IMR-90 (cell line): ENCODE measurements at regions not wholly inside any gene's neighbourhood (a gene's known extent, or its start where the extent isn't known, plus 50 kb on each side); places are given as distances from the start of the nearest gene placed in this dataset.
A peak's percentile ranks its signal among the peaks of the same experiment; 100 is the strongest.

Source experiments
- ATAC-seq: fragments of 200-7000 bp; cut with Tn5 transposase; 2 replicates; pipeline ENCODE4 v1.9.1; 2020; ENCODE audit warnings: low read depth, mild to moderate bottlenecking, moderate library complexity
- BruUV-seq: library from RNA; stranded (reverse); fragments of 400-500 nt; replicated peaks from 2 replicates; lab custom pipeline; 2021; lab: Mats Ljungman, UMichigan
- CTCF ChIA-PET: fragments of 300-600 bp; formaldehyde crosslinking; extraction: SDS; loops from one replicate; lab custom pipeline; 2021; ENCODE audit warnings: antibody characterized with exemption; lab: Yijun Ruan, JAX
- POLR2A ChIA-PET: fragments of 300-600 bp; sonication (Branson Sonifier 250); formaldehyde crosslinking; loops from one replicate; lab custom pipeline; 2022; ENCODE audit warnings: antibody characterized with exemption; ENCODE audit not compliant: unreplicated experiment; lab: Charles Lee
- DNase-seq: peaks from one replicate; pipeline ENCODE4 v3.0.0; 2013
- H2AFZ ChIP-seq: replicated peaks from 2 replicates; pipeline ENCODE3; 2013; ENCODE audit warnings: low read length, mild to moderate bottlenecking; ENCODE audit not compliant: poor library complexity
- H2AK5ac ChIP-seq: 2 replicates; pipeline ENCODE4 v1.6.1; 2013; ENCODE audit warnings: low read depth, low read length, inconsistent platforms
- H2AK9ac ChIP-seq: replicated peaks from 2 replicates; pipeline ENCODE3; 2013; ENCODE audit warnings: mild to moderate bottlenecking, low read depth, low read length, moderate library complexity; ENCODE audit not compliant: poor library complexity
- H2BK120ac ChIP-seq: 2 replicates; pipeline ENCODE4 v1.6.1; 2013; ENCODE audit warnings: low read depth, low read length, inconsistent platforms
- H2BK15ac ChIP-seq: 3 replicates; pipeline ENCODE4 v1.6.1; 2013; ENCODE audit warnings: low read depth, low read length, inconsistent platforms
- H2BK20ac ChIP-seq: 2 replicates; pipeline ENCODE4 v1.6.1; 2013; ENCODE audit warnings: low read depth, mild to moderate bottlenecking, inconsistent platforms, low read length, moderate library complexity
- H2BK5ac ChIP-seq: 2 replicates; pipeline ENCODE4 v1.6.1; 2013; ENCODE audit warnings: mild to moderate bottlenecking, low read depth, low read length, inconsistent platforms; ENCODE audit not compliant: poor library complexity, severe bottlenecking
- H3K14ac ChIP-seq: replicated peaks from 2 replicates; pipeline ENCODE4 v1.6.1; 2013; ENCODE audit warnings: low read depth, low read length, inconsistent platforms
- H3K18ac ChIP-seq: 2 replicates; pipeline ENCODE4 v1.6.1; 2013; ENCODE audit warnings: low read depth, low read length, control low read depth
- H3K23ac ChIP-seq: 2 replicates; pipeline ENCODE4 v1.6.1; 2013; ENCODE audit warnings: low read depth, low read length, inconsistent platforms
- H3K27ac ChIP-seq: 2 replicates; pipeline ENCODE4 v1.5.1; 2013; ENCODE audit warnings: mild to moderate bottlenecking, control low read depth, low read length; ENCODE audit not compliant: insufficient read depth
- H3K27me3 ChIP-seq: 2 replicates; pipeline ENCODE4 v1.6.1; 2013; ENCODE audit warnings: low read length; ENCODE audit not compliant: control insufficient read depth, insufficient read depth
- H3K36me3 ChIP-seq: 2 replicates; pipeline ENCODE4 v1.6.1; 2013; ENCODE audit warnings: low read length, mixed read lengths; ENCODE audit not compliant: control insufficient read depth, insufficient read depth
- H3K4ac ChIP-seq: 2 replicates; pipeline ENCODE4 v1.6.1; 2013; ENCODE audit warnings: low read depth, low read length, inconsistent platforms
- H3K4me1 ChIP-seq: 2 replicates; pipeline ENCODE4 v1.6.1; 2013; ENCODE audit warnings: low read length, mixed read lengths; ENCODE audit not compliant: control insufficient read depth, insufficient read depth
- H3K4me2 ChIP-seq: 2 replicates; pipeline ENCODE4 v1.6.1; 2013; ENCODE audit warnings: low read depth, mild to moderate bottlenecking, control low read depth, low read length, moderate library complexity
- H3K4me3 ChIP-seq: 2 replicates; pipeline ENCODE4 v1.5.1; 2013; ENCODE audit warnings: low read depth, mild to moderate bottlenecking, control low read depth, low read length, moderate library complexity; ENCODE audit not compliant: insufficient read depth
- H3K56ac ChIP-seq: 2 replicates; pipeline ENCODE4 v1.6.1; 2013; ENCODE audit warnings: low read length, inconsistent platforms; ENCODE audit not compliant: insufficient read depth; ENCODE audit errors: extremely low read depth
- H3K79me1 ChIP-seq, 2 experiments: 2 replicates each; pipeline ENCODE4 v1.6.1; 2013; ENCODE audit warnings: low read length in 2 of 2, inconsistent platforms in 1 of 2, low read depth in 1 of 2
- H3K9ac ChIP-seq: 2 replicates; pipeline ENCODE4 v1.6.1; 2013; ENCODE audit warnings: low read depth, low read length, control low read depth
- H3K9me1 ChIP-seq: 2 replicates; pipeline ENCODE4 v1.6.1; 2013; ENCODE audit warnings: low read length, inconsistent platforms; ENCODE audit not compliant: insufficient read depth
- H3K9me3 ChIP-seq: 2 replicates; pipeline ENCODE4 v1.6.1; 2013; ENCODE audit warnings: low read length; ENCODE audit not compliant: control insufficient read depth, insufficient read depth
- H4K20me1 ChIP-seq: 2 replicates; pipeline ENCODE4 v1.6.1; 2013; ENCODE audit warnings: low read length, inconsistent platforms; ENCODE audit not compliant: insufficient read depth
- H4K5ac ChIP-seq: 2 replicates; pipeline ENCODE4 v1.6.1; 2013; ENCODE audit warnings: mild to moderate bottlenecking, low read depth, low read length, control low read depth
- H4K8ac ChIP-seq, 2 experiments: 2 replicates each; pipeline ENCODE4 v1.6.1; 2013; ENCODE audit warnings: low read depth in 2 of 2, low read length in 2 of 2, control low read depth in 1 of 2, inconsistent platforms in 1 of 2
- H4K91ac ChIP-seq: 2 replicates; pipeline ENCODE4 v1.6.1; 2013; ENCODE audit warnings: low read depth, low read length, inconsistent platforms; ENCODE audit not compliant: insufficient read depth
- BHLHE40 ChIP-seq: fragments of 150-350 bp; IDR thresholded peaks from 2 replicates; pipeline ENCODE4 v1.6.1; 2016; ENCODE audit warnings: mild to moderate bottlenecking, low read depth, low read length
- CEBPB ChIP-seq: IDR thresholded peaks from 2 replicates; pipeline ENCODE4 v1.6.1; 2012; ENCODE audit warnings: low read depth, low read length, improper control_type of control experiment
- CHD1 ChIP-seq: IDR thresholded peaks from 2 replicates; pipeline ENCODE4 v1.6.1; 2012; ENCODE audit warnings: low read depth, low read length, improper control_type of control experiment
- MAFK ChIP-seq: IDR thresholded peaks from 2 replicates; pipeline ENCODE4 v1.6.1; 2012; ENCODE audit warnings: low read depth, low read length, improper control_type of control experiment
- MAZ ChIP-seq: IDR thresholded peaks from 2 replicates; pipeline ENCODE4 v1.6.1; 2012; ENCODE audit warnings: low read depth, mild to moderate bottlenecking, low read length, improper control_type of control experiment, moderate library complexity, borderline replicate concordance
- MXI1 ChIP-seq: IDR thresholded peaks from 2 replicates; pipeline ENCODE4 v1.6.1; 2012; ENCODE audit warnings: low read depth, mild to moderate bottlenecking, low read length, moderate library complexity, borderline replicate concordance
- NFE2L2 ChIP-seq: fragments of 150-350 bp; IDR thresholded peaks from 2 replicates; pipeline ENCODE4 v1.6.1; 2016; ENCODE audit warnings: low read depth, mild to moderate bottlenecking, low read length
- POLR2A ChIP-seq: IDR thresholded peaks from 2 replicates; pipeline ENCODE4 v1.6.1; 2012; ENCODE audit warnings: mild to moderate bottlenecking, low read depth, low read length
- RFX5 ChIP-seq: IDR thresholded peaks from 2 replicates; pipeline ENCODE4 v1.8.0; 2012; ENCODE audit warnings: low read depth, mild to moderate bottlenecking, low read length, moderate library complexity
- WGBS, 2 experiments: methylation state at CpG; one replicate each; pipeline versions ENCODE4 v1.1.5 to v1.1.7; 2013; ENCODE audit warnings: missing lambda C conversion rate in 2 of 2; ENCODE audit not compliant: insufficient read length in 1 of 2; ENCODE audit errors: extremely low coverage in 2 of 2; 5-methylcytosine and 5-hydroxymethylcytosine counted together
- dilution Hi-C: fragments of 300-500 bp; cut with HindIII; formaldehyde crosslinking; loops from one replicate; pipeline ENCODE4 v1.14.3; 2018; ENCODE audit warnings: low sequenced_read_pairs; ENCODE audit not compliant: unreplicated experiment
- in situ Hi-C: fragments of 300-500 bp; cut with MboI; formaldehyde crosslinking; loops from 3 replicates; pipeline ENCODE4 v1.14.3; 2019; ENCODE audit warnings: low sequenced_read_pairs, inconsistent platforms, mixed read lengths
- intact Hi-C: fragments of 100-400 bp; cut with micrococcal nuclease; formaldehyde crosslinking; loops from 2 replicates; pipeline ENCODE4 v1.10.0; 2022
- TF ChIP-seq, protein P1 (sequence below): conservative IDR thresholded peaks from 2 replicates; pipeline ENCODE4 v1.5.1; 2012; ENCODE audit warnings: mild to moderate bottlenecking, low read depth, low read length, improper control_type of control experiment

DNA sequence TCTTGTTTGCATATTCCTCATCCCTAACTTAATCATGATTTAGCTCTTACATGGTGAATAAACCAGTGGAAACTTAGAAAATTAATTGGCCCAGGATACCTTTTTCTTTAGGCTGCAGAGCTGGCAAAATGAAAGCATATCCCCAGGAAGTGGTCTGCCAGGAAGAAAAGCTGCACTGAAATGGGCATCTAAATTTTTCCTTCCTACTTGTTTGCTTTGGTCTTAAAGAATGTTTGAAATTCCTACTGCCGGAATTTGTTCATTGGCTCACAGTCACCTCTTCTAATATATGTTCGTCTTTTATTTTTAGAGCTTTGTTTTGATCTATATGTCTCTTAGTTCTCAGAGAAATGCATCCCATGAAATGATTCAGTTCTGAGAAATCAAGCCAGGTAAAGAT is 113.2 kb upstream of the ELL2 start:
- peaks cover under 1 to 5% of the 10 kb centered on the region in 2 experiments for H3K79me1 ChIP-seq
- ATAC-seq = no peak
- no peaks in the 10 kb centered on the region for H3K27me3 ChIP-seq
- peaks cover 6% of the 10 kb centered on the region; the same call in 1 of the 2 replicates for H3K9me1 ChIP-seq
- no peak overlapping the region for H3K27ac ChIP-seq
- H2AK9ac ChIP-seq = no peak overlapping the region
- peaks cover 13% of the 10 kb centered on the region for H3K4me1 ChIP-seq
- H2AFZ ChIP-seq = no peak overlapping the region
- ChIA-PET POLR2A (no interaction called here), CTCF (interaction anchor here (1.7 kb wide), 1 partner anchor 113 kb away, joined by 3 read pairs; the partner anchor contains the start of gene ELL2)
- H4K8ac ChIP-seq = peak overlapping the region; percentile 40 to 53; a peak in 3 of 4 replicates
- H3K9me3 ChIP-seq = no peaks in the 10 kb centered on the region
- H3K9ac ChIP-seq = no peak overlapping the region
- in situ Hi-C loops (no loop called here), dilution Hi-C loops (no loop called here), intact Hi-C loops (no loop called here)
- H4K5ac ChIP-seq = 0 out of 2 replicates have a peak overlapping the region, but pooled peaks have one; percentile 32
- peak overlapping the region; percentile 77; the same call in 1 of the 2 replicates for H2BK20ac ChIP-seq
- H3K36me3 ChIP-seq = no peaks in the 10 kb centered on the region
- H3K4me3 ChIP-seq = no peak overlapping the region
- TF ChIP-seq BHLHE40 = no peak
- TF ChIP-seq RFX5 = no peak
- no peak for TF ChIP-seq MXI1
- TF ChIP-seq POLR2A = no peak
- TF ChIP-seq MAFK = no peak
- no peak for TF ChIP-seq CHD1
- TF ChIP-seq CEBPB = no peak
- no peak for TF ChIP-seq MAZ
- no peak for TF ChIP-seq NFE2L2
- TF ChIP-seq, protein P1, sequence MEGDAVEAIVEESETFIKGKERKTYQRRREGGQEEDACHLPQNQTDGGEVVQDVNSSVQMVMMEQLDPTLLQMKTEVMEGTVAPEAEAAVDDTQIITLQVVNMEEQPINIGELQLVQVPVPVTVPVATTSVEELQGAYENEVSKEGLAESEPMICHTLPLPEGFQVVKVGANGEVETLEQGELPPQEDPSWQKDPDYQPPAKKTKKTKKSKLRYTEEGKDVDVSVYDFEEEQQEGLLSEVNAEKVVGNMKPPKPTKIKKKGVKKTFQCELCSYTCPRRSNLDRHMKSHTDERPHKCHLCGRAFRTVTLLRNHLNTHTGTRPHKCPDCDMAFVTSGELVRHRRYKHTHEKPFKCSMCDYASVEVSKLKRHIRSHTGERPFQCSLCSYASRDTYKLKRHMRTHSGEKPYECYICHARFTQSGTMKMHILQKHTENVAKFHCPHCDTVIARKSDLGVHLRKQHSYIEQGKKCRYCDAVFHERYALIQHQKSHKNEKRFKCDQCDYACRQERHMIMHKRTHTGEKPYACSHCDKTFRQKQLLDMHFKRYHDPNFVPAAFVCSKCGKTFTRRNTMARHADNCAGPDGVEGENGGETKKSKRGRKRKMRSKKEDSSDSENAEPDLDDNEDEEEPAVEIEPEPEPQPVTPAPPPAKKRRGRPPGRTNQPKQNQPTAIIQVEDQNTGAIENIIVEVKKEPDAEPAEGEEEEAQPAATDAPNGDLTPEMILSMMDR = no peak
- H3K23ac ChIP-seq = no peak overlapping the region
- H2BK120ac ChIP-seq = peak overlapping the region; percentile 79; the same call in 1 of the 2 replicates
- no peak overlapping the region for H3K14ac ChIP-seq
- H2BK5ac ChIP-seq = peak overlapping the region; percentile 71
- peak overlapping the region; percentile 55; the same call in 1 of the 2 replicates for H3K4me2 ChIP-seq
- peak overlapping the region; percentile 57; the same call in 1 of the 2 replicates for H4K91ac ChIP-seq
- no CpG with 5 or more reads among the region's 2 CpGs for WGBS, 2 experiments
- H4K20me1 ChIP-seq = no peaks in the 10 kb centered on the region
- DNase-seq = no peak
- peak overlapping the region; percentile 81; the same call in 1 of the 3 replicates for H2BK15ac ChIP-seq
- BruUV-seq = no TSS peak
- no peak overlapping the region for H3K56ac ChIP-seq
- H3K4ac ChIP-seq = peak overlapping the region; percentile 38; the same call in 1 of the 2 replicates
- no peak overlapping the region for H2AK5ac ChIP-seq
- peak overlapping the region; percentile 70; the same call in 1 of the 2 replicates for H3K18ac ChIP-seq
